NCI-H774 (cell line): ENCODE measurements at regions not wholly inside any gene's neighbourhood (a gene's known extent, or its start where the extent isn't known, plus 50 kb on each side); places are given as distances from the start of the nearest gene placed in this dataset.
"Not testable (repeated sequence)": the region's sequence is repeated elsewhere in the genome, so short reads cannot be mapped to it uniquely, and the experiment has no call there.

Experiments used
- DNase-seq: peaks from one replicate; lab custom pipeline; 2025; lab: John Stamatoyannopoulos, UW

- DNase-seq = no peak
Observed at GRCh38 chr10:126722726-126723125, 52.2 kb upstream of the C10orf90 start.

GRCh38 chr10:126723226-126723625 lies 52.7 kb upstream of the C10orf90 start:
- DNase-seq = no peak

- DNase-seq = no peak
Observed at GRCh38 chr10:126729314-126729870, 58.9 kb upstream of the C10orf90 start.

DNA sequence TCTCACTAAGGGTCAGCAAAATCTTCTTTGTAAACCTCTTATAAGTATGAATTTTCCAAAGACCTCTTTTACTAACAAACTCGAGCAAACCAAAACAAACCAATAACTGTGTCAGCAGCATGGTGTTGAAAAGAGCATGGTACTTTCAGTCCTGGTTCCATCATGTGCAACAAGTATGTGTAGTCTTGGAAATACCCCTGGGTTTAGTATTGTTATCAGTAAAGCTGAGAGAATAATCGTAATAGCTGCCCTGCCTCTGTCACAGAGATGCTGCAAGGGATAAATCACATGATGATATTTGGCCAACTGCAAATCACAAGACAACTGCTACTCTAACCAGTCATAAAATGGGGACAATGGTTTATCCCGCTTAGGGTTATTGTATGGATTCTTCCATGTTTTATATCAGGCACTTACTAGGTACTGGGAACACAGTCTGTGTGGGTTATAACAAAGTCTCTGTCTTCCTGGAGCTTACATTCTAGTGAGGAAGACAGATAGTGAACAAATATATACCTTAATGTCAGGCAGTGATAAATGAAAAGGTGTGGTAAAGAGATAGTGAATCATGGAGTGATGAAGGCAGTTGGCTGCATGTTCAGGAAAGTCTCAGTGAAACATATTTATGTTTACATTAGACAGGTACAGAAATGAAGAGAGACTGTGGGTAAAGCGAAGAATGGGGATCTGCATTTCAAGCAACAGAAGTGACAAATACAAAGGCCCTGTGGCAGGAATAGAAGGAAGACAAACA lies 60.5 kb upstream of the C10orf90 start:
- no peak for DNase-seq

DNA sequence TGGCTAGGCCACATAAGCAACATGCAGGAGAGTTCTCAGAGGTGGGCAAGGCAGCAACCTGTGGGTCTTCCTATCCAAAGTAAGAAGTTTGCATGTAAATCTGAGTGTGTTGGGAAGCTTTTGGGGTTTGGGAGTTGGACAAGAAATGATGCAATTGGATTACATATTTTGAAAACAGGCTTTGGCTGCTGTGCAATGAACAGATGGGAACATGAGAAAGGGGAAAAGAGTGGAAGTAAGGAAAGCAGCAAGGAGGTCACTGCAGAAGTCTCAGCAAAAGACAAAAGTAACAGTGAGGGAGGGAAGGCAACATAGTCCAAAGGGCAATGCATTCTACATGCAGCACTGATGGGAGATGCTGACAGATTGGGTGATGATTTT lies 61.1 kb upstream of the C10orf90 start:
- DNase-seq = no peak

GRCh38 chr10:126732308-126732707 lies 61.8 kb upstream of the C10orf90 start:
- no peak for DNase-seq

GRCh38 chr10:126732868-126733267 lies 62.4 kb upstream of the C10orf90 start:
- no peak for DNase-seq

DNA sequence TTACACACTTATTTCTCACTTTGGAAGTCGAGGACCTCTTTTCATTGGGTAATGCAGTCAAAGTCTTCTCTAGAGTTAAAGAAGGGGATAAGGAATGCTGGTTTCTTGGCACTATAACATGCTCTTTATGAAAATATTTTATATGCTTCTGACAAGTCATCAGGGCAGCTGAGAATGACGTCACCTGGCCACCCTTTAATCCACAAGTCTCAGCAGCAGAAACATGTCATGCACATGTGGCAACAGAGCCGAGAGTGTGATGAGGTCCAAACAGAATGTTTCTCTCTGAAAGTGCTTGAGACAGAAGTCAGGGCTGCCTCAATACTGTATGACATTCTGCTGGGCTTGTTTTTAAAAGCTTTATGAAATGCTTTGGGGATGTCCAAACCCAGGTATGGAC lies 63.5 kb upstream of the C10orf90 start:
- no peak for DNase-seq

- DNase-seq = no peak
Observed at GRCh38 chr10:126734967-126735366, 64.5 kb upstream of the C10orf90 start.

DNA sequence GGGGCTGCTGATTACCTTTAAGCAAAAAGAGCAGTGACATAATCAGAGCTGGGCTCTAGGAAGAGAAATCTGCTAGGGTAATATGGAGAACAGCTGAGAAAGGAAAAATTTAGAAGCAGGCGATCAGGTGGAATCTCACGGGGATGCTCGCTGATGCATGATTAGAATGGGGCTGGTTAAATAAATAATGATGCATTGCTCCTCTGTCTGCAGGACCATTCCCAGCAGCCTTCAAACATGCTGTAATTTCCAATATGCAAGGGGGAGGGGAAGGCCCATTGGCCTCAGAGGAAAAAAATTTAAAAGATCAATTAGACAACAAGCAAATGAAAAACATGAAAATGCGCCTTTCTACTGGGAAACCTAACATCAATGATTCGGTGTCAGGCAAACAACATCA lies 65.6 kb upstream of the C10orf90 start:
- DNase-seq = no peak

- no peak for DNase-seq
Observed at GRCh38 chr10:126736727-126737126, 66.2 kb upstream of the C10orf90 start.

- DNase-seq = no peak
Observed at GRCh38 chr10:126738001-126738400, 67.5 kb upstream of the C10orf90 start.

GRCh38 chr10:126744571-126744970 lies 74.1 kb upstream of the C10orf90 start:
- DNase-seq = no peak

GRCh38 chr10:126749015-126749655 lies 78.6 kb upstream of the C10orf90 start:
- DNase-seq = no peak

DNA sequence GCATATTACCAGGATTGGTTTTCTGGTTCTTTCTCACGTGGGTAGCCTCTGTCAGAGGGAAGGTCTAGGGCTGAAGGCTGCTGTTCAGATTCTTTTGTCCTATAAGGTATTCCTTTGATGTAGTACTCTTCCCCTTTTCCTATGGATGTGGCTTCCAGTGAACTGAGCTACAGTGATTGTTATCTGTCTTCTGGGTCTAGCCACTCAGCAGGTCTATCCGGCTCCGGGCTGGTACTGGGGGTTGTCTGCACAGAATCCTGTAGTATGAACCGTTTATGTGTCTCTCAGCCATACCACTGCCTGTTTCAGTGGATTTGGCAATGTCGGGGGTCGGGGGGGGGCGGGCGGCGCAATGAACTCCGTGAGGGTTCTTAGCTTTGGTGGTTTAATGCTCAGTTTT lies 84.5 kb upstream of the C10orf90 start:
- DNase-seq = no peak

- no peak for DNase-seq
Observed at GRCh38 chr10:126758867-126759266, 88.4 kb upstream of the C10orf90 start.

DNA sequence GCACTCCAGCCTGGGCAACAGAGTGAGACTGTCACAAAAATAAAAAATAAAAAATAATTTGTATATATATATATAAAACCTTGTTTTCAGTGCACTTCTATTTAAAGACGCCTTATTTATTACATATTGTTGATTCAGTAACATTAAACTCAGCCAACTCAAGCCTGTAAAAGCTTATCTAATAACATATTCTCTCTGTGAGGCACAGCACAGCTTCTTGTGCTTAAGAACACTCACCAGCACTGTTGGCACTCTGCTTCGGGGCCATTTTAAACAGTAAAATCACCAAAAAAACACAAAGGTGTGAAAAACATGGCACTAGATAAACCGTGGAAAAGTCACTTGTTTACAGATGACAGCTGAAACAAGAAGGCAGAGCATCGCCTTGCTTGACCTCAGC lies 89.0 kb upstream of the C10orf90 start:
- no peak for DNase-seq

DNA sequence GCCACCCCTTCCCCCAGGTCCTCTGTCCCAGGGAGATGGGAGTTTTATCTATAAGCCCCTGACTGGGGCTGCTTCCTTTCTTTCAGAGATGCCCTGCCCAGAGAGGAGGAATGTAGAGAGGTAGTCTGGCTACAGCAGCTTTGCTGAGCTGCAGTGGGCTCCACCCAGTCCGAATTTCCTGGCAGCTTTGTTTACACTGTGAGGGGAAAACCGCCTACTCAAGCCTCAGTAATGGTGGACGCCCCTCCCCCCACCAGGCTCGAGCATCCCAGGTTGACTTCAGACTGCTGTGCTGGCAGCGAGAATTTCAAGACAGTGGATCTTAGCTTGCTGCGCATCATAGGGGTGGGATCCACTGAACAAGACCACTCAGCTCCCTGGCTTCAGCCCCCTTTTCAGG lies 96.2 kb upstream of the C10orf90 start:
- DNase-seq = not testable (repeated sequence)

DNA sequence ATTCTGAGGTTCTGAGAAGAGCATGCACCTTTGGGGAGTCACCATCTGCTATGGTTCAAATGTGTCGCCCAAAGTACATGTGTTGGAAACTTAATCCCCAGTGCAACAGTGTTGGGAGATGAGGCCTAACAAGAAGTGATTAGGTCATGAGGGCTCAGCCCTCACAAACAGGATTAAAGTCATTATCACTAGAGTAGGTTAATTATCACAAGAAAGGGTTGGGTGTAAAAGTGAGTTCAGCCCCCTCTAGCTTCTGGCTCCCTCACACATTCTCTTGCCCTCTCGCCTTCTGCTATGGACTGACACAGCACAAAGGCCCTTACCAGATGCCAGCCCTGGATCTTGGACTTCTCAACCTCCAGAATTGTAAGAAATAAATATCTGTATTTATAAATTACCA lies 100.3 kb upstream of the C10orf90 start:
- DNase-seq = no peak

- DNase-seq = no peak
Observed at GRCh38 chr10:126776168-126776567, 105.7 kb upstream of the C10orf90 start.

DNA sequence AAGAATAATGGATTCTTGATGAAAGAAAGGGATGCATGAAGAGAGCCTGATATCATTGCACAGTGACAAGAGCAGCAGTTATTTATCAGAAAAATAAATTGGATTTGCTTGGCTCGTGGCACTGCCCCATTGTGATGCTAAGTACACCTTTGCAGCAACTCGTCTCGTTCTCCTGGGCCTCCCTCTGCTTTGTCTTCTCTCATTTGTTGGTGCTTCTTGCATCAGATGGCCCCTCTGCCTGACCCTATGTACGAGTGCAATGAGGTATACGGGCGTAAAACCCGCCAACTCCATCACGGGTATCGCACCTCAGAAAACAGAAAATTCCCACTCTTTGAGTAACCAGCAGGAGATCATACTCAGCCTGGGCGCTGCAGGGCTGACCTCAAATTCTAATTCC lies 107.2 kb upstream of the C10orf90 start:
- DNase-seq = no peak

DNA sequence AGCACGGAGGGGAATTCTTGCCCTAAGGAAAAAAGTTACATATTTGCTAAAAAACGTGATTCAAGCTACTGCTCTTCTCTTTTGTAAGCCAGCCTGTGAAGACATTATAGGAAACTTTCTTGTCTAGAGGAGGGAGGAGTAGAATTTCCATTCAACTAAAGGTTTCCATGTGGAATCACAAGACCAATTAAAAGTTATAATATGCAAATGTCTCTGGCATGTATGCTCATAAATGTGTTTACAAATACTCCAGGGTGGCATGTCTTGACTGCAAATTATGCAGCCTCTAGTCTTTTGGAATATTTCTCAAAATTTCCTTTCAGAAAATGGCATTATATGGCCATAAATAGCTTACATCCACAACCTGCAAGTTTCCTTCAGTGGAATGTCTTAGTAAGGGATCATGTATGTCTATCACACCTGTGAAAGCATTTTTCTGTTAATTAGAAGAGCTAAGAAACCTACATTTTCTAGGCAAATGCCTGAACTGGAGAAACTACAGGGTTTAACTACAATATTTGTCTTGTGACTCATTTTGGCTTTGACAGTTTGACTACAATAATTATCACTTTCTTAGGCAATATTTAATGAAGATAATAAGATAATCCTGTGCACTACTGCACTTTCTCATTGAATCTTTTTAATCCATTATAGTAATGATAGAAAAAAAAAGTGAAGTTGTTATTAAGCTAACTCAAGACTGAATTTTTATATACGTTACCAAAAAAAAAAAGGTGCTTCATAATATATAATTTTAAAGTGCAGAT lies 111.1 kb upstream of the C10orf90 start:
- DNase-seq = no peak
